ENCODE measurements at regions not wholly inside any gene's neighbourhood (a gene's known extent, or its start where the extent isn't known, plus 50 kb on each side); places are given as distances from the start of the nearest gene placed in this dataset.

- no peak for DNase-seq
Measured at GRCh38 chr6:16078064-16078463, 50.8 kb upstream of the MYLIP start.

GRCh38 chr6:16069671-16070070 is 59.2 kb upstream of the MYLIP start:
- no peak for DNase-seq

DNA sequence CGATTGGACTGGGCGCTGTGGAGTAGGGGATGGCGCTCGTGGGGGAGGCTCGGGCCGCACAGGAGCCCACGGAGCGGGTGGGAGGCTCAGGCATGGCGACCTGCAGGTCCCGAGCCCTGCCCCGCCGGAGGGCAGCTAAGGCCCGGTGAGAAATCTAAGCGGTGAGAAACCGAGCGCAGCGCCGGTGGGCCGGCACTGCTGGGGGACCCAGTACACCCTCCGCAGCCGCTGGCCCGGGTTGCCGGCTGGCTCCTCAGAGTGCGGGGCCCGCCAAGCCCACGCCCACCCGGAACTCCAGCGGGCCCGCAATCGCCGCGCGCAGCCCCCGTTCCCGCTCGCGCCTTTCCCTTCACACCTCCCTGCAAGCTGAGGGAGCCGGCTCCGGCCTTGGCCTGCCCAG is 59.7 kb upstream of the MYLIP start:
- DNase-seq, result no peak

DNA sequence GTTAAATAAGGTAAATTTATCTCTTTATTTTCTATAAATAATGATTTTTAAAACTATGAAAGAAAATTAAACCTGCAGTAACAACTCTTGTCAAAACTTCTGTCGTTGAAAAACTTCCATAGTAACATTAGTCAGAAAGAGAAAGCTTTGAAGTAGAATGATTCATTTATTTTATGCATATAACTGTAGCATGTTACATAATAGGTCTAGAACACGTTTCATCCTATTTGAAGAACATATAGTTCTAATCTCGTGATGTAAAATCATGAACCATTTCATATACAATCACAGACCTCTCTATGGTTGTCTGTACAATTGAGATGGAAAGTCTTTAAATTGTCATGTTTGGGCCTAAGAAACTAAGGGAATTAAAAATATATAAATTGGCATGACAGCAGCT is 61.3 kb upstream of the MYLIP start:
- no peak for DNase-seq

DNA sequence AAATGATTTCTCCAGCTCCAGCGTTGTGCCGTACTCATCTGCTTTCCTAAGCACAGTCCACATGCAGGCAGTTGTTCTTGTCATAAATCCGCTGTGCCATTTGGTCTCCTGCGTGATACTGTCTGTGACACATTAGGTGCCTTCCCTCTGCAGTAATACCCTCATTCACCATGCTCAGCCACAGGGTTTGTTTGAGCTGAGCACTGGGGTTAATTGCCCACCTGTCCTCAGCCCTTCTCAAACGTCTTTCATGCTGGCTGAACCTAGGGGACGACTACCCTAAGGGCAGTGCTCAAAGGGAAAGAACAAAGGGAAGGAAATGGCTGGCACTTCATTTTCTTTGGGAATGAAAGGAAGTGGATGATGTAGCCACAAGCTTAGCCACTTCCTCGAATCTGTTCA is 64.2 kb upstream of the MYLIP start:
- peak; percentile 42 for DNase-seq

DNA sequence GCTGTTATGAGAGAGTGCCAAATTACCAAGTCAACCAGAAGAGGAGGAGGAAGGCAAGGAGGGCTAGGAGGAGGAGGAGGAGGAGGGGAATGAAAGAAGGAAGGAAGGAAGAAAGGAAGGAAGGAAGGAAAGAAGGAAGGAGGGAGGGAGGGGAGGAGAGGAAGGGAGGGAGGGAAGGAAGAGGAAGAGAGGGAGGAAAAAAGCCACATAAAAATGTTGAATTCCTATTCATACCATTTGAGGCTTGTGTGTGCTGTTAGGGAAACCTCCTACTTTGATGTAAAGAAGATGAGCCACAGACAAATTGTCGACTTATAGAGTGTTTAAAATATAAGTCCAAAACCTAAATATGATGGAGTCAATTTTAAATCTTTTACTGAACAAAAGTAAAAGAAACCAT is 65.3 kb upstream of the MYLIP start:
- DNase-seq, result no peak

- no peak for DNase-seq
Measured at GRCh38 chr6:16061818-16062217, 67.1 kb upstream of the MYLIP start.

DNA sequence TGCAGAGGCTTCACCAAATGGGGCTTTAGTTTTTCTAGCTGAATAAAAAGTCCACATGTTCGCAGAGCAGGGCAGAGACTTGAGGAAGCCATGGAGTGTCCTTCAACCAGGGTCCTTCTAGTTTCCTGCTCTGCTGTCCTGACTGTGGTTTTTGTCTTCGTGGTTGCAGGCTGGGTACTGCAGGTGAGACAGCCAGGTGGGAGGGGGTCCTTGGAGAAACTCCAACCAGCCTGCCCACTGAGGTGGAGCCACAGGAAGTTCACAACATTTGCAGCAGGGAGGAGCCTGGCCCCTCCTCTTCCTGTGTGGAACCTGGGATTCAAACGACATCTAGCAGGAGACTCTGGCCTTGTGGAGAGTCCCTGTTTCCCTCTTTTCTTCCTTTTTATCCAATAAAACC is 68.8 kb upstream of the MYLIP start:
- DNase-seq, result no peak

DNA sequence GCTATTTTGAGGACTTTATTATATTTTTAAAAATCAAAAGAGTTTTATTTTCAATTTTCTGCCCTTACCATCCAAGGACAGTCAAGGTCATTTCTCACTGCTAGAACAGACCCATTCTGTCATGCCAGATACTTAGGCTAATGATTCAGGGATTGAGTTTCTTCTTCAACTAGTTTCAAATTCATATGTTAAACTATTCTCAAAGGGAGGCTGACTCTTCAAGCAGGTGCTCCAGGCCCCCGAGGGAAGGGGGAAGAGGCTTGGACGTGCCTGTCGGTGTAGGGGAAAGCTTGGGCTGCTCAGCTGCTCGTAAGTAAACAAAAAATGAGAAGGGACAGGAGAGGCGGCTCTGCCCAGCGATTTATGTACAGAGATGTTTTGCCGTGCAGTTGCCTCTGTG is 69.4 kb upstream of the MYLIP start:
- DNase-seq, result no peak

- DNase-seq, result no peak
Measured at GRCh38 chr6:16058929-16059345, 69.9 kb upstream of the MYLIP start.

DNA sequence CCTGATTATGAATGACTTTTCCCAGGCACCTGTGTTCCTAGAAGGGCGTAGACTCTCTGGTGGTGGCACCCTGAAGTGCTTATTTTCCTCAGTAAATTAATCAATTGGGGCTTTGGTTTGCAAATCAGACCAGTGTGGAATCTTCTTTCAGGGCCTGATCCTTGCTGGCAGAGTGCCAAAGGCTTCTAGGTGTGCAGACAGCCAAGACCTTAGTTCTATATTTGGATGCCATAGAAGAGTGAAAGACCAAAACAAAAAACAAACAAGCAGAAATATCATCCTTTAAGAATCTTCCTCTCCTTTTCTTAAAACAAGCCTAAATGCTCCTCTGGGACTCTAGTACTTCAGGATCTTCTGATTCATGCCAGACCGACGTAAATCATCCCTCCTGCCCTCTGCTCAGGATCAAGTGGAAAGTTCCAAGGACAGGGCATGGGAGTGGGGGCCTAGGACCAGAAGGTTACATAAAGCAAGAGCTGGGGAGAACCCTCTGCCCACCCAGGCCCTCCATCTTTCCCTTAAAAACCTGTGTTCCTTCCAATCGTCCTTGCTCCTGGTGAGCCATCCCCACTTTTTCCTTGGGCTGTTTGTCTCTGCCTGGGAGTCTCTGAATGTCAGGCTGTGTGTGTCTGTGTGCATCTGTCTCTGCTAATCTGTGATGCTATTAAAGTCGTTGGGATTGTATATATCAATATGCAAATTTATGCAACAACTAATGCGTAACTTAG is 70.5 kb upstream of the MYLIP start:
- DNase-seq, result no peak

GRCh38 chr6:16057446-16057845 is 71.4 kb upstream of the MYLIP start:
- no peak for DNase-seq

- DNase-seq, result no peak
Measured at GRCh38 chr6:16056263-16056870, 72.5 kb upstream of the MYLIP start.

- no peak for DNase-seq
Measured at GRCh38 chr6:16055852-16056251, 73.0 kb upstream of the MYLIP start.

DNA sequence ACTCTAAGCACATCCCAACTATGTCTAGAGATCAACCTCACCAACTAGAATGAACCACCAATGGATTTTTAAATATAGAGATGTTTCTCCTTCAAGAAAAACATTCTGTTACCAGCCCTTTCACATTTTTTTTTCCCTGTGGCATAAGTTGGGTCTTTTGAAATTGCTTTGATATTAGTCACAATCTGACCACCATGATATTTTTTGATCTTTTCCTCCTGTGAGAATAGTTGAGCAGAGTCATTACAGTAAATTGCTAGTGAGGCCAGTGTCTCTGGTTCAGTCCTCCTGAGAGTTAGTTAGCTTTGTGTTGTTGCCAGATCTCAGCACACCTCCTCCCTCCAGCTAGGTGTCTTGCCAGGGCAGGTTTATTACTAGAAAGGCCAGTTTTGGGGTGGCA is 79.7 kb upstream of the MYLIP start:
- no peak for DNase-seq

- DNase-seq, result no peak
Measured at GRCh38 chr6:16048221-16048620, 80.7 kb upstream of the MYLIP start.

DNA sequence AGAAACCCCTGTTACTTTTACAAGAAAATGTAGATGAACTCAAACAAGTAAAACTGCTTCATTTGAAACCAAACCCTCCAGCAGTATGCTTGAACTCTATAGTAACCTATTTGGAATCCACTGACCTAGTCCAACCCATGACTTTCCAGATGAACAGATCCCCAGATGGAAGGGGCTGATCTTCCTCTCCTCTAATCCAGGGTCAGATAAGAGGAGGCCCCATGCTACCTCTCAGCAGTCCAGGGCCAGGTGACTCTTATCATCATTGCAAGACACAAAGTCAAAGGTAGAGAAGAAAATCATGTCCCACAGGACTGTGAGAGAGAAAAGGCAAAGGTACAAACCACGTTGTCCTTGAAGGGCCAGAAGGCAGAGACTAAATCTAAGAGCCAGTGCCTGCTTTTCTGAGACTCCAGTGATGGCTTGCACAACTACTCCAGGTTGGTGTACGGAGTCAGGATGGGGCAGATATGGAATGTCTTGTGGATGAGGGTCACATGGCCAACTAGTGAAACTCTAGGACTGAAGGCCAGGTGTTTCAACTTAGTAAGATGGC is 81.4 kb upstream of the MYLIP start:
- DNase-seq, result no peak

DNA sequence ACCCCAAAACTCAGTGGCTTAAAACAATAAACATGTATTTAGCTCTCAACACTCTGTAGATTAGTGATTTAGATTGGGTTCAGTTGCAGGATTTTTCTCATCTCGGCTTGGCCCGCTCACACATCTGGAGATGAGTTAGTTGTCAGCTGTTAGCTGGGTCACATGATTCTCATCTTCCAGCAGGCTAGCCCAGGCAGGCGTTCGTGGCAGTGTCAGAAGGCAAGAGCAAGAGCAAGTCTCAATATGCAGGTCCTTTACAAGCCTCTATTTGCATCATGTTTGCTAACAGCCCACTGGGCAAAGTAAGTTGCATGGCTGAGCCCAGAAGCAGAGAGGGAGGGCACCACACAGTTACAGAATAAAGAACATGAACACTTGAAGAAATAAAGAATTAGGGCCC is 83.6 kb upstream of the MYLIP start:
- DNase-seq, result no peak

GRCh38 chr6:16044211-16044643 is 84.7 kb upstream of the MYLIP start:
- DNase-seq, result no peak

DNA sequence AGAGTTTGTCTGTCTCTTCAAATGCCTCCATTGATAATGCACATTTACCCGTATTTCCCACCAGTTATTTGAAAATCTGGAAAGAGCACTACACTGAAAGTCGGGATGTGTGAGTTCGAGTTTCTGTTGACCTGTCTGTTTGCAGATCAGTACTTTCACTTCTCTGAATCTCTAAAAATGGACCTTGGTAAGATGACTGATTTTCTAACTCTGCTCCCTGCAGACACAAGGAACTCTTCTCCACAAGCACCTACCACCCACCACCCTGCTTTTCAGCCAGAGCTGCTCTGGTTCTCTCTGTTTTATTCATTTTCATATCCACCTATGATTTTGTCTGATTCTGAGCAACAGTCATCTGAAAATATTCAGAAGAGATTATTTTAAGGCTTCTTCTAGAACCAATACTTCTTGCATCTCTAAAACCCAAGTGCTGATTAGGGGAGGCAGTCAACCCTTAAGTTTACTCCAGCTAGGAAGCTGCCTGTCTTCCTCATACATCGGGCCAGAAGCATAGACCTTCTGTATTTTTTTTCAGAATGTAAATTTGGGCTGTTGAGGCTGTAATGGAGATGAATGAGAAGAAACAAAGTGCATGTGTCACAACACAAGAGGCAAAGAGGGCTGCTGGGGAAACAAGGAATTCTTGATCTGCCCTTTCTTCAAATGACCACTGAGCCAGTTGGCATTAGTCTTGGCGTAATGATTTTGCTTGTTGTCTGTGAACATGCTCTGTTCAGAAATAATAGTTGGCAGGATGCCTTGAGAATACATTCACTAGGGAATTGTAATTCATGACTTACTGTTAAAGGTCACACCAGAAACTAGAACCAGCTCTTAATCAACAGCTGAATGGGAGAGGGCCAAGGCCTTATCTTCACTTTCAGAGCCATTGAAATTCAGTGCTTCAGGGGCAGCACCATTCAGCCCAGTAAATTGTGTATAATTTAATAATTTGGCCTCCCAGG is 85.4 kb upstream of the MYLIP start:
- no peak for DNase-seq

DNA sequence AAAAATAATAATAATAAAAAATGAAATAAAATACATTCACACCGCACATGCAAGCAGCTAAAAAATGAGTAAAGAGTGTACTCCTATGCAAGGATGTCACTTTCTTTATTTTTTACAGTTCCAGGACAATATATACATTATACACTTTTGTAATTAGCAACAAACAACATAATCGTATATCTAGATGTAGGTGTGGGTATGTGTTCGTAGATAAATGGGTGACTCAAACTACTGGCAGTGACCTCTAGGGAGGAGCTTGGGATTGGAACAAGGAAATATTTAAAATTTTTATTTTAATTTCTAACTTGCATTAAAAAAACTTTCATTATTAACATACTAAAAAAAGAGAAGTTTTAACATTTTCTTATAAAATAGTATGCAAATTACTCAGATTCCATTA is 86.1 kb upstream of the MYLIP start:
- no peak for DNase-seq

GRCh38 chr6:16041327-16041726 is 87.6 kb upstream of the MYLIP start:
- DNase-seq, result no peak

GRCh38 chr6:16040628-16040974 is 88.3 kb upstream of the MYLIP start:
- DNase-seq, result no peak
